Naive thymus-derived CD8-positive, alpha-beta T cell (primary cell): ENCODE measurements at regions not wholly inside any gene's neighbourhood (a gene's known extent, or its start where the extent isn't known, plus 50 kb on each side); places are given as distances from the start of the nearest gene placed in this dataset.

Source experiments
- ATAC-seq, 2 donors: fragments of 150-1000 bp; cut with Tn5 transposase in 1 of 2; sonication (Bioruptor Pico), chemical (Tn5 transposase) in 1 of 2; 1 replicate in 1 of 2; 2 replicates in 1 of 2; pipeline ENCODE4 v1.10.0; 2021; ENCODE audit warnings: mild to moderate bottlenecking in 2 of 2, moderate library complexity in 2 of 2
- POLR2A ChIA-PET: fragments of 350-600 bp; sonication (Branson Sonifier 250); formaldehyde crosslinking; loops from one replicate; lab custom pipeline; 2021; ENCODE audit warnings: antibody characterized with exemption; lab: Charles Lee
- DNase-seq, 10 donors: peaks; one replicate each; pipeline versions ENCODE4 v3.0.0 to v3.0.0-alpha.2; 2020 to 2022
- H3K27ac Mint-ChIP-seq, 10 donors: one replicate each; pipeline ENCODE4 v1.8.0; 2020 to 2022; ENCODE audit warnings: mild to moderate bottlenecking in 10 of 10, mixed read lengths in 10 of 10, moderate library complexity in 4 of 10, inconsistent platforms in 1 of 10
- H3K27me3 Mint-ChIP-seq, 5 donors: one replicate each; pipeline ENCODE4 v1.8.0; 2021 to 2022; ENCODE audit warnings: mixed read lengths in 5 of 5
- H3K36me3 Mint-ChIP-seq, 3 donors: one replicate each; pipeline ENCODE4 v1.8.0; 2020 to 2022; ENCODE audit warnings: mixed read lengths in 3 of 3, mild to moderate bottlenecking in 2 of 3, inconsistent platforms in 1 of 3
- H3K4me1 Mint-ChIP-seq, 4 donors: one replicate each; pipeline ENCODE4 v1.8.0; 2021 to 2022; ENCODE audit warnings: mixed read lengths in 4 of 4
- H3K4me3 Mint-ChIP-seq, 10 donors: one replicate each; pipeline ENCODE4 v1.8.0; 2020 to 2022; ENCODE audit warnings: mild to moderate bottlenecking in 10 of 10, mixed read lengths in 10 of 10, moderate library complexity in 6 of 10, inconsistent platforms in 1 of 10
- H3K9me3 Mint-ChIP-seq, 9 donors: one replicate each; pipeline ENCODE4 v1.8.0; 2020 to 2022; ENCODE audit warnings: mixed read lengths in 9 of 9, mild to moderate bottlenecking in 3 of 9, inconsistent platforms in 1 of 9, moderate library complexity in 1 of 9

- H3K27ac Mint-ChIP-seq = no peak overlapping the region
- POLR2A ChIA-PET = no interaction called here
- no peaks in the 10 kb centered on the region for H3K9me3 Mint-ChIP-seq
- H3K27me3 Mint-ChIP-seq = peaks cover 5 to 56% (median 7%) of the 10 kb centered on the region in 5 donors
- no peaks in the 10 kb centered on the region for H3K36me3 Mint-ChIP-seq
- no peak for DNase-seq
- no peak for ATAC-seq
- no peak overlapping the region for H3K4me3 Mint-ChIP-seq
- H3K4me1 Mint-ChIP-seq = no peaks in the 10 kb centered on the region
Measured at GRCh38 chr4:129167640-129168260, 71.8 kb downstream of the C4orf33 start.

- Mint-ChIP-seq H3K4me3 (no peak overlapping the region), H3K4me1 (no peaks in the 10 kb centered on the region), H3K9me3 (no peaks in the 10 kb centered on the region), H3K27ac (no peak overlapping the region), H3K27me3 (peaks cover 4 to 61% (median 11%) of the 10 kb centered on the region in 5 donors), H3K36me3 (no peaks in the 10 kb centered on the region)
- ATAC-seq (no peak), DNase-seq (no peak)
- POLR2A ChIA-PET = no interaction called here
Measured at GRCh38 chr4:129172181-129172580, 76.2 kb downstream of the C4orf33 start.

GRCh38 chr4:129176864-129177263, 80.9 kb downstream of the C4orf33 start:
- POLR2A ChIA-PET = no interaction called here
- DNase-seq (no peak), ATAC-seq (no peak)
- peaks cover 3 to 31% (median 7%) of the 10 kb centered on the region in 5 donors for H3K27me3 Mint-ChIP-seq
- H3K36me3 Mint-ChIP-seq = no peaks in the 10 kb centered on the region
- no peak overlapping the region for H3K27ac Mint-ChIP-seq
- H3K4me1 Mint-ChIP-seq = no peaks in the 10 kb centered on the region
- H3K4me3 Mint-ChIP-seq = no peak overlapping the region
- no peaks in the 10 kb centered on the region for H3K9me3 Mint-ChIP-seq

- H3K36me3 Mint-ChIP-seq = no peaks in the 10 kb centered on the region
- POLR2A ChIA-PET = no interaction called here
- H3K9me3 Mint-ChIP-seq = peaks cover 0 to 5% (median 0%) of the 10 kb centered on the region in 9 donors
- no peak for DNase-seq
- no peak overlapping the region for H3K4me3 Mint-ChIP-seq
- H3K27me3 Mint-ChIP-seq = peaks cover 3 to 26% (median 7%) of the 10 kb centered on the region in 5 donors
- H3K4me1 Mint-ChIP-seq = no peaks in the 10 kb centered on the region
- no peak overlapping the region for H3K27ac Mint-ChIP-seq
- no peak for ATAC-seq
Measured at GRCh38 chr4:129179276-129179675, 83.3 kb downstream of the C4orf33 start.

GRCh38 chr4:129189630-129190029, 93.7 kb downstream of the C4orf33 start:
- H3K27ac Mint-ChIP-seq = no peak overlapping the region
- ATAC-seq (no peak), DNase-seq (no peak)
- H3K4me3 Mint-ChIP-seq = no peak overlapping the region
- H3K4me1 Mint-ChIP-seq = no peaks in the 10 kb centered on the region
- peaks cover 2 to 31% (median 11%) of the 10 kb centered on the region in 5 donors for H3K27me3 Mint-ChIP-seq
- H3K9me3 Mint-ChIP-seq = peaks cover 0 to 3% (median 0%) of the 10 kb centered on the region in 9 donors
- peaks cover 0 to 7% (median 0%) of the 10 kb centered on the region in 3 donors for H3K36me3 Mint-ChIP-seq
- POLR2A ChIA-PET = no interaction called here

GRCh38 chr4:129193357-129194100, 97.6 kb downstream of the C4orf33 start:
- DNase-seq (no peak), ATAC-seq (no peak)
- Mint-ChIP-seq H3K9me3 (no peaks in the 10 kb centered on the region), H3K27me3 (peaks cover 7 to 21% (median 8%) of the 10 kb centered on the region in 5 donors), H3K27ac (no peak overlapping the region), H3K4me1 (no peaks in the 10 kb centered on the region), H3K36me3 (no peaks in the 10 kb centered on the region), H3K4me3 (no peak overlapping the region)
- POLR2A ChIA-PET = no interaction called here

GRCh38 chr4:129208481-129208880, 112.5 kb downstream of the C4orf33 start:
- POLR2A ChIA-PET = no interaction called here
- H3K36me3 Mint-ChIP-seq = no peaks in the 10 kb centered on the region
- DNase-seq (no peak), ATAC-seq (no peak)
- H3K9me3 Mint-ChIP-seq = no peaks in the 10 kb centered on the region
- H3K4me3 Mint-ChIP-seq = no peak overlapping the region
- H3K4me1 Mint-ChIP-seq = no peaks in the 10 kb centered on the region
- H3K27me3 Mint-ChIP-seq = peaks cover 5 to 27% (median 10%) of the 10 kb centered on the region in 5 donors
- no peak overlapping the region for H3K27ac Mint-ChIP-seq

GRCh38 chr4:129213692-129214091, 117.7 kb downstream of the C4orf33 start:
- no peaks in the 10 kb centered on the region for H3K9me3 Mint-ChIP-seq
- no peaks in the 10 kb centered on the region for H3K4me1 Mint-ChIP-seq
- no peak overlapping the region for H3K4me3 Mint-ChIP-seq
- POLR2A ChIA-PET = no interaction called here
- peaks cover 0 to 3% (median 0%) of the 10 kb centered on the region in 5 donors for H3K27me3 Mint-ChIP-seq
- DNase-seq = no peak
- no peak for ATAC-seq
- no peak overlapping the region for H3K27ac Mint-ChIP-seq
- no peaks in the 10 kb centered on the region for H3K36me3 Mint-ChIP-seq

GRCh38 chr4:129218360-129218759, 122.4 kb downstream of the C4orf33 start:
- Mint-ChIP-seq H3K27ac (no peak overlapping the region), H3K27me3 (peaks cover 0 to 8% (median 3%) of the 10 kb centered on the region in 5 donors), H3K4me1 (no peaks in the 10 kb centered on the region), H3K9me3 (no peaks in the 10 kb centered on the region), H3K4me3 (no peak overlapping the region), H3K36me3 (no peaks in the 10 kb centered on the region)
- no peak for ATAC-seq
- POLR2A ChIA-PET = no interaction called here
- DNase-seq = no peak

GRCh38 chr4:129218897-129219296, 122.9 kb downstream of the C4orf33 start:
- Mint-ChIP-seq H3K27me3 (peaks cover 0 to 8% (median 3%) of the 10 kb centered on the region in 5 donors), H3K27ac (no peak overlapping the region), H3K9me3 (no peaks in the 10 kb centered on the region), H3K36me3 (no peaks in the 10 kb centered on the region), H3K4me1 (no peaks in the 10 kb centered on the region), H3K4me3 (no peak overlapping the region)
- DNase-seq (no peak), ATAC-seq (no peak)
- POLR2A ChIA-PET = no interaction called here

GRCh38 chr4:129220254-129220653, 124.3 kb downstream of the C4orf33 start:
- Mint-ChIP-seq H3K27me3 (peaks cover 0 to 8% (median 3%) of the 10 kb centered on the region in 5 donors), H3K27ac (no peak overlapping the region)

GRCh38 chr4:129223945-129224344, 128.0 kb downstream of the C4orf33 start:
- H3K27ac Mint-ChIP-seq = no peak overlapping the region
- H3K9me3 Mint-ChIP-seq = no peaks in the 10 kb centered on the region
- ATAC-seq (no peak), DNase-seq (no peak)
- no peak overlapping the region for H3K4me3 Mint-ChIP-seq
- POLR2A ChIA-PET = no interaction called here
- H3K4me1 Mint-ChIP-seq = no peaks in the 10 kb centered on the region
- peaks cover 3 to 8% (median 6%) of the 10 kb centered on the region in 5 donors for H3K27me3 Mint-ChIP-seq
- H3K36me3 Mint-ChIP-seq = no peaks in the 10 kb centered on the region

More at GRCh38 chr4:129220254-129220653, 124.3 kb downstream of the C4orf33 start:
- no peak for DNase-seq
- Mint-ChIP-seq H3K36me3 (no peaks in the 10 kb centered on the region), H3K4me1 (no peaks in the 10 kb centered on the region), H3K9me3 (no peaks in the 10 kb centered on the region), H3K4me3 (no peak overlapping the region)
- no peak for ATAC-seq
- POLR2A ChIA-PET = no interaction called here

- DNase-seq = no peak
- Mint-ChIP-seq H3K27me3 (peaks cover 3 to 37% (median 15%) of the 10 kb centered on the region in 5 donors), H3K4me1 (no peaks in the 10 kb centered on the region), H3K27ac (peak overlapping the region in 1 of 10 donors; percentile 33), H3K9me3 (no peaks in the 10 kb centered on the region), H3K4me3 (no peak overlapping the region), H3K36me3 (no peaks in the 10 kb centered on the region)
- no peak for ATAC-seq
- POLR2A ChIA-PET = no interaction called here
Measured at GRCh38 chr4:129230846-129231245, 134.9 kb downstream of the C4orf33 start.
